B cell (primary cell): ENCODE measurements at regions not wholly inside any gene's neighbourhood (a gene's known extent, or its start where the extent isn't known, plus 50 kb on each side); places are given as distances from the start of the nearest gene placed in this dataset.

Source experiments
- ATAC-seq: fragments of 200-7000 bp; cut with Tn5 transposase; one replicate; pipeline ENCODE4 v1.10.0; 2021; ENCODE audit warnings: low read depth, mild to moderate bottlenecking, moderate number of reproducible peaks, moderate library complexity
- CTCF ChIA-PET: fragments of 350-600 bp; sonication (Branson Sonifier 250); formaldehyde crosslinking; loops from one replicate; lab custom pipeline; 2021; ENCODE audit warnings: antibody characterized with exemption, inconsistent platforms; lab: Charles Lee
- POLR2A ChIA-PET: fragments of 350-600 bp; sonication (Branson Sonifier 250); formaldehyde crosslinking; loops from one replicate; lab custom pipeline; 2021; ENCODE audit warnings: antibody characterized with exemption; lab: Charles Lee
- DNase-seq: peaks from one replicate; pipeline ENCODE4 v3.0.0; 2013
- H2AFZ ChIP-seq: 2 replicates; pipeline ENCODE4 v1.6.1; 2012; ENCODE audit warnings: mild to moderate bottlenecking, low read depth, low read length; ENCODE audit not compliant: insufficient read depth, poor library complexity, severe bottlenecking
- H3K27ac ChIP-seq, 2 donors: 1 replicate in 1 of 2; 2 replicates in 1 of 2; pipeline ENCODE4 v1.5.1; 2012 to 2013; ENCODE audit warnings: low read length in 2 of 2, mild to moderate bottlenecking in 2 of 2, moderate library complexity in 1 of 2
- H3K27me3 ChIP-seq, 4 experiments: fragments of 200-600 bp in 1 of 4; sonication (generic) in 1 of 4; replicated peaks in 1 of 4; 1 replicate in 2 of 4; 2 replicates in 2 of 4; pipeline versions ENCODE4 v1.6.1 to v1.7.0; 2013 to 2016; ENCODE audit warnings: low read length in 3 of 4, mild to moderate bottlenecking in 2 of 4, mixed read lengths in 1 of 4, moderate library complexity in 1 of 4; ENCODE audit not compliant: insufficient read depth in 4 of 4, control insufficient read depth in 3 of 4; ENCODE audit errors: control extremely low read depth in 1 of 4
- H3K36me3 ChIP-seq, 2 experiments: replicated peaks in 1 of 2; 1 replicate in 1 of 2; 2 replicates in 1 of 2; pipeline versions ENCODE4 v1.6.1 to v1.7.1; 2013; ENCODE audit warnings: low read length in 1 of 2; ENCODE audit not compliant: insufficient read depth in 2 of 2, control insufficient read depth in 1 of 2; ENCODE audit errors: control extremely low read depth in 1 of 2, extremely low read depth in 1 of 2
- H3K4me1 ChIP-seq, 2 donors: fragments of 200-600 bp in 1 of 2; sonication (generic) in 1 of 2; 1 replicate in 1 of 2; 2 replicates in 1 of 2; pipeline versions ENCODE4 v1.5.1 to v1.6.1; 2013 to 2017; ENCODE audit warnings: low read length in 2 of 2; ENCODE audit not compliant: control insufficient read depth in 2 of 2, insufficient read depth in 2 of 2
- H3K4me2 ChIP-seq: replicated peaks from 2 replicates; pipeline ENCODE3; 2012; ENCODE audit warnings: mild to moderate bottlenecking, low read depth, low read length; ENCODE audit not compliant: poor library complexity, severe bottlenecking
- H3K4me3 ChIP-seq, 5 experiments: fragments of 200-600 bp in 1 of 5; sonication (generic) in 1 of 5; 1 replicate in 3 of 5; 2 replicates in 2 of 5; pipeline versions ENCODE4 v1.5.1 to v1.7.0; 2011 to 2016; ENCODE audit warnings: low read length in 4 of 5, mild to moderate bottlenecking in 4 of 5, low read depth in 2 of 5, control low read depth in 1 of 5, moderate library complexity in 1 of 5; ENCODE audit not compliant: insufficient read depth in 1 of 5; ENCODE audit errors: control extremely low read depth in 1 of 5, extremely low read depth in 1 of 5
- H3K79me2 ChIP-seq: fragments of 200-600 bp; sonication (generic); one replicate; pipeline ENCODE4 v1.6.0; 2016; ENCODE audit warnings: low read length; ENCODE audit not compliant: control insufficient read depth, insufficient read depth
- H3K9ac ChIP-seq: fragments of 200-600 bp; sonication (generic); 2 replicates; pipeline ENCODE4 v1.6.1; 2017; ENCODE audit warnings: mild to moderate bottlenecking, low read length, moderate library complexity
- H3K9me3 ChIP-seq, 3 donors: one replicate each; pipeline versions ENCODE4 v1.6.1 to v1.7.1; 2013; ENCODE audit warnings: low read length in 2 of 3; ENCODE audit not compliant: control insufficient read depth in 2 of 3, insufficient read depth in 1 of 3; ENCODE audit errors: control extremely low read depth in 1 of 3
- H4K20me1 ChIP-seq: 2 replicates; pipeline ENCODE4 v1.6.0; 2012; ENCODE audit warnings: mild to moderate bottlenecking, low read length; ENCODE audit not compliant: insufficient read depth, control insufficient read depth, poor library complexity, severe bottlenecking
- H3K27ac Mint-ChIP-seq: one replicate; pipeline ENCODE4 v1.8.0; 2021; ENCODE audit warnings: mixed read lengths
- H3K27me3 Mint-ChIP-seq: one replicate; pipeline ENCODE4 v1.8.0; 2021; ENCODE audit warnings: mixed read lengths
- H3K4me1 Mint-ChIP-seq: one replicate; pipeline ENCODE4 v1.8.0; 2021; ENCODE audit warnings: mixed read lengths
- H3K4me3 Mint-ChIP-seq: one replicate; pipeline ENCODE4 v1.8.0; 2021; ENCODE audit warnings: mixed read lengths
- H3K9me3 Mint-ChIP-seq: one replicate; pipeline ENCODE4 v1.8.0; 2022; ENCODE audit warnings: mixed read lengths; ENCODE audit not compliant: insufficient read depth
- EZH2 ChIP-seq: IDR thresholded peaks from 2 replicates; pipeline ENCODE4 v1.6.1; 2012; ENCODE audit warnings: borderline replicate concordance, low read depth, mild to moderate bottlenecking, moderate library complexity, low read length; ENCODE audit not compliant: insufficient read depth, poor library complexity, severe bottlenecking
- WGBS: methylation state at CpG from one replicate; pipeline ENCODE4 v1.1.5; 2013; ENCODE audit warnings: missing lambda C conversion rate; ENCODE audit not compliant: insufficient coverage; 5-methylcytosine and 5-hydroxymethylcytosine counted together
- intact Hi-C: fragments of 100-400 bp; cut with micrococcal nuclease; formaldehyde crosslinking; loops from one replicate; pipeline ENCODE4 v1.10.0; 2022
- TF ChIP-seq, protein P1 (sequence below): fragments of 200-600 bp; IDR thresholded peaks from one replicate; pipeline ENCODE4 v1.8.0; 2022; ENCODE audit warnings: antibody characterized with exemption, mild to moderate bottlenecking

DNA sequence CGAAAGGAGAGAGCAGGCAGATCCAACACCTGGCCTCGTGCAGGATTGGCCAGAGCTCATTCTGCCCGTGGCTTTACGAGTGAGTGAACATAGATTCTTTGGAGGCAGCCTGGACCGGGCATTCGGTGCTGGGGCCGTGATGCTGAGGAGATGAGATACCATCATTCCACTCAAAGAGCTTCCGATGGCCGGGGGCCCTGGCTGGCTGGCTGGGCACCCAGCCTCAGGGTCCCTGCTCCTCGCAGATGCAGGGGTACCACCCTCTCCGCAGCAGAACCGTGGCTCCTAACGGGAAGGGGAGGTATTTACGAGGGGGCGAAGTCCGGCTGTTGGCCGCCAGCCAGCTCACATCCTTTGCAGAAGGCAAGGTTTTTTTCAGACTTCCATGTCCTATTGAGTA lies 66.1 kb upstream of the FOXF1 start:
- intact Hi-C loops: no loop called here
- Histone ChIP-seq H3K9me3 (no peaks in the 10 kb centered on the region), H4K20me1 (no peaks in the 10 kb centered on the region), H3K4me3 (no peak overlapping the region), H3K4me1 (peaks cover 0 to 4% of the 10 kb centered on the region in 2 donors), H3K4me2 (no peak overlapping the region), H2AFZ (no peak overlapping the region), H3K79me2 (no peaks in the 10 kb centered on the region), H3K36me3 (no peaks in the 10 kb centered on the region), H3K9ac (no peak overlapping the region), H3K27ac (no peak overlapping the region), H3K27me3 (peaks cover 0 to 28% (median 6%) of the 10 kb centered on the region in 4 experiments)
- ATAC-seq (no peak), DNase-seq (no peak)
- ChIA-PET CTCF (no interaction called here), POLR2A (no interaction called here)
- 7% methylated on average over 12 of the region's 17 CpGs for WGBS
- TF ChIP-seq EZH2: no peak
- TF ChIP-seq, protein P1, sequence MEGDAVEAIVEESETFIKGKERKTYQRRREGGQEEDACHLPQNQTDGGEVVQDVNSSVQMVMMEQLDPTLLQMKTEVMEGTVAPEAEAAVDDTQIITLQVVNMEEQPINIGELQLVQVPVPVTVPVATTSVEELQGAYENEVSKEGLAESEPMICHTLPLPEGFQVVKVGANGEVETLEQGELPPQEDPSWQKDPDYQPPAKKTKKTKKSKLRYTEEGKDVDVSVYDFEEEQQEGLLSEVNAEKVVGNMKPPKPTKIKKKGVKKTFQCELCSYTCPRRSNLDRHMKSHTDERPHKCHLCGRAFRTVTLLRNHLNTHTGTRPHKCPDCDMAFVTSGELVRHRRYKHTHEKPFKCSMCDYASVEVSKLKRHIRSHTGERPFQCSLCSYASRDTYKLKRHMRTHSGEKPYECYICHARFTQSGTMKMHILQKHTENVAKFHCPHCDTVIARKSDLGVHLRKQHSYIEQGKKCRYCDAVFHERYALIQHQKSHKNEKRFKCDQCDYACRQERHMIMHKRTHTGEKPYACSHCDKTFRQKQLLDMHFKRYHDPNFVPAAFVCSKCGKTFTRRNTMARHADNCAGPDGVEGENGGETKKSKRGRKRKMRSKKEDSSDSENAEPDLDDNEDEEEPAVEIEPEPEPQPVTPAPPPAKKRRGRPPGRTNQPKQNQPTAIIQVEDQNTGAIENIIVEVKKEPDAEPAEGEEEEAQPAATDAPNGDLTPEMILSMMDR: no peak
- Mint-ChIP-seq H3K4me1 (no peaks in the 10 kb centered on the region), H3K27ac (no peak overlapping the region), H3K4me3 (no peak overlapping the region), H3K9me3 (no peaks in the 10 kb centered on the region), H3K27me3 (peaks cover 34% of the 10 kb centered on the region)

DNA sequence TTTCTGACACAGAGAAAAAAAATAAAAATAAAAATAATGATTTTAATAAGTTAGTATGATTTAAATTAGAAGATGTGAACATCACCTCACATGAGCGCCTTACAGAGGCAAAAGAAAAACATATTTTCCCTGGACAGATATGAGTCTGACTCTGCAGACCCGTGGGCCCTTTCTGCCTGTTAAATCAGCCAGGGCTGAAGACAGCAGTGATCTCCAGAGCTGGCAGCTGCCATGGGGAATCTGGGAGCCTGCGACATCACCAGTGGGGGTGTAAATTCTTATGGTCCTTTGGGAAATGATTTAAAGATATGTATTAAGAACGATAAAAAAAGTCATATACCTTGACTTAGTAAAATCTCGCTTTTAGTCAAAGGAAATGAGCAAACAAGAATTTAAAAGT lies 65.7 kb upstream of the FOXF1 start:
- ATAC-seq: no peak
- Histone ChIP-seq H4K20me1 (no peaks in the 10 kb centered on the region), H3K4me2 (no peak overlapping the region), H3K27me3 (peaks cover 0 to 28% (median 6%) of the 10 kb centered on the region in 4 experiments), H3K4me1 (peaks cover 0 to 4% of the 10 kb centered on the region in 2 donors), H3K36me3 (no peaks in the 10 kb centered on the region), H3K9ac (no peak overlapping the region), H3K9me3 (no peaks in the 10 kb centered on the region), H3K4me3 (no peak overlapping the region), H2AFZ (no peak overlapping the region), H3K27ac (no peak overlapping the region), H3K79me2 (no peaks in the 10 kb centered on the region)
- TF ChIP-seq, protein P1: no peak
- TF ChIP-seq EZH2: no peak
- no peak for DNase-seq
- CTCF ChIA-PET: no interaction called here
- WGBS: 44% methylated on average over 1 of the region's 5 CpGs
- H3K27me3 Mint-ChIP-seq: peaks cover 35% of the 10 kb centered on the region
- H3K27ac Mint-ChIP-seq: no peak overlapping the region
- POLR2A ChIA-PET: no interaction called here
- no peaks in the 10 kb centered on the region for H3K9me3 Mint-ChIP-seq
- intact Hi-C loops: no loop called here
- no peak overlapping the region for H3K4me3 Mint-ChIP-seq
- H3K4me1 Mint-ChIP-seq: no peaks in the 10 kb centered on the region
